ENCODE measurements at regions not wholly inside any gene's neighbourhood (a gene's known extent, or its start where the extent isn't known, plus 50 kb on each side); places are given as distances from the start of the nearest gene placed in this dataset.

- no peaks in the 10 kb centered on the region for H3K36me3 ChIP-seq (ENCODE audit: insufficient read depth, low read length)
Observed at GRCh38 chr6:21933351-21933750, 339.8 kb downstream of the SOX4 start.

GRCh38 chr6:21935142-21935541 is 341.6 kb downstream of the SOX4 start:
- Histone ChIP-seq H3K36me3 (ENCODE audit: insufficient read depth, low read length) (no peaks in the 10 kb centered on the region), H3K9me3 (ENCODE audit: low read length) (no peaks in the 10 kb centered on the region), H3K9me2 (ENCODE audit: low read depth, low read length) (no peaks in the 10 kb centered on the region), H3K79me2 (ENCODE audit: insufficient read depth, low read length) (no peaks in the 10 kb centered on the region), H4K20me1 (ENCODE audit: insufficient read depth, low read length) (no peaks in the 10 kb centered on the region), H3K4me3 (ENCODE audit: low read depth, low read length, poor library complexity, severe bottlenecking) (no peak overlapping the region), H3K27ac (ENCODE audit: low read depth, low read length, poor library complexity, severe bottlenecking) (no peak overlapping the region), H2AFZ (ENCODE audit: low read length) (no peak overlapping the region), H3F3A (ENCODE audit: insufficient read depth, low read length) (no peaks in the 10 kb centered on the region), H3K27me3 (ENCODE audit: insufficient read depth, low read length) (no peaks in the 10 kb centered on the region), H3K9ac (ENCODE audit: low read length) (no peak overlapping the region), H3K4me2 (ENCODE audit: low read length) (no peak overlapping the region), H3K4me1 (ENCODE audit: insufficient read depth, low read length, severe bottlenecking) (no peaks in the 10 kb centered on the region)
- TF ChIP-seq EZH2 (IDR thresholded peaks at IDR 0.05; ENCODE audit: borderline replicate concordance, low read length) (no peak), CTCF (IDR thresholded peaks at IDR 0.05; ENCODE audit: low read length) (no peak)

More at GRCh38 chr6:21933351-21933750, 339.8 kb downstream of the SOX4 start:
- no peak overlapping the region for H3K27ac ChIP-seq (ENCODE audit: low read depth, low read length, poor library complexity, severe bottlenecking)
- no peaks in the 10 kb centered on the region for H3K9me2 ChIP-seq (ENCODE audit: low read depth, low read length)
- no peak overlapping the region for H3K4me2 ChIP-seq (ENCODE audit: low read length)
- H2AFZ ChIP-seq (ENCODE audit: low read length), result no peak overlapping the region
- H3F3A ChIP-seq (ENCODE audit: insufficient read depth, low read length), result no peaks in the 10 kb centered on the region
- no peak for TF ChIP-seq CTCF (IDR thresholded peaks at IDR 0.05; ENCODE audit: low read length)
- no peak for TF ChIP-seq EZH2 (IDR thresholded peaks at IDR 0.05; ENCODE audit: borderline replicate concordance, low read length)
- H3K9me3 ChIP-seq (ENCODE audit: low read length), result no peaks in the 10 kb centered on the region
- H3K79me2 ChIP-seq (ENCODE audit: insufficient read depth, low read length), result no peaks in the 10 kb centered on the region
- H3K4me3 ChIP-seq (ENCODE audit: low read depth, low read length, poor library complexity, severe bottlenecking), result no peak overlapping the region
- no peaks in the 10 kb centered on the region for H3K27me3 ChIP-seq (ENCODE audit: insufficient read depth, low read length)
- no peak overlapping the region for H3K9ac ChIP-seq (ENCODE audit: low read length)
- H3K4me1 ChIP-seq (ENCODE audit: insufficient read depth, low read length, severe bottlenecking), result no peaks in the 10 kb centered on the region
- no peaks in the 10 kb centered on the region for H4K20me1 ChIP-seq (ENCODE audit: insufficient read depth, low read length)

- Histone ChIP-seq H3K27me3 (ENCODE audit: insufficient read depth, low read length) (no peaks in the 10 kb centered on the region), H3K9me2 (ENCODE audit: low read depth, low read length) (no peaks in the 10 kb centered on the region), H3K27ac (ENCODE audit: low read depth, low read length, poor library complexity, severe bottlenecking) (no peak overlapping the region), H3K4me1 (ENCODE audit: insufficient read depth, low read length, severe bottlenecking) (no peaks in the 10 kb centered on the region), H3K9me3 (ENCODE audit: low read length) (no peaks in the 10 kb centered on the region), H2AFZ (ENCODE audit: low read length) (no peak overlapping the region), H3K9ac (ENCODE audit: low read length) (no peak overlapping the region), H4K20me1 (ENCODE audit: insufficient read depth, low read length) (no peaks in the 10 kb centered on the region), H3K79me2 (ENCODE audit: insufficient read depth, low read length) (no peaks in the 10 kb centered on the region), H3K4me3 (ENCODE audit: low read depth, low read length, poor library complexity, severe bottlenecking) (no peak overlapping the region), H3K36me3 (ENCODE audit: insufficient read depth, low read length) (no peaks in the 10 kb centered on the region), H3K4me2 (ENCODE audit: low read length) (no peak overlapping the region), H3F3A (ENCODE audit: insufficient read depth, low read length) (no peaks in the 10 kb centered on the region)
- TF ChIP-seq CTCF (IDR thresholded peaks at IDR 0.05; ENCODE audit: low read length) (peak; percentile 75), EZH2 (IDR thresholded peaks at IDR 0.05; ENCODE audit: borderline replicate concordance, low read length) (no peak)
Observed at GRCh38 chr6:21935561-21936028, 342.0 kb downstream of the SOX4 start.

All from OCI-LY1 (cell line).